ENCODE measurements at regions not wholly inside any gene's neighbourhood (a gene's known extent, or its start where the extent isn't known, plus 50 kb on each side); places are given as distances from the start of the nearest gene placed in this dataset.

DNA sequence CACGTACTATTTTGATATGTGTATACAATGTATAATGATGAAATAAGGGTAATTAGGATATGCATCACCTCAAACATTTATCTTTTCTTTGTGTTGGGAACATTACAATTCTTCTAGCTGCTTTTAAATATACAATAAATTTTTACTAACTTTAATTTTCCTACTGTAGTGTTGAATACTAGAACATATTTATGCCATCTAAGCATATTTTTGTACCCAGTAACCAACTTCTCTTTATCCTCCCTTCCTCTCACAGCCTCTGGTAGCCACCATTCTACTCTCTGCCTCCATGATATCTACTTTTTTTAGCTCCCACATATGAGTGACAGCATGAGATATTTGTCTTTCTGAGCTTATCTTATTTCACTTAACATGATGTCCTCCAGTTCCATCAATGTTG is 468.0 kb downstream of the COL11A1 start:
- no peak for DNase-seq
- ATAC-seq: no peak
- Mint-ChIP-seq H3K27ac (no peak overlapping the region), H3K4me1 (no peaks in the 10 kb centered on the region), H3K27me3 (no peaks in the 10 kb centered on the region), H3K36me3 (no peaks in the 10 kb centered on the region), H3K4me3 (no peak overlapping the region), H3K9me3 (peaks cover 0 to 15% (median 2%) of the 10 kb centered on the region in 9 donors)
- POLR2A ChIA-PET: no interaction called here

- DNase-seq (no peak), ATAC-seq (no peak)
- Mint-ChIP-seq H3K4me1 (no peaks in the 10 kb centered on the region), H3K9me3 (peaks cover 0 to 3% (median 0%) of the 10 kb centered on the region in 9 donors), H3K4me3 (no peak overlapping the region), H3K36me3 (no peaks in the 10 kb centered on the region), H3K27me3 (no peaks in the 10 kb centered on the region), H3K27ac (no peak overlapping the region)
- POLR2A ChIA-PET: no interaction called here
Measured at GRCh38 chr1:102631691-102632090, 476.6 kb downstream of the COL11A1 start.

DNA sequence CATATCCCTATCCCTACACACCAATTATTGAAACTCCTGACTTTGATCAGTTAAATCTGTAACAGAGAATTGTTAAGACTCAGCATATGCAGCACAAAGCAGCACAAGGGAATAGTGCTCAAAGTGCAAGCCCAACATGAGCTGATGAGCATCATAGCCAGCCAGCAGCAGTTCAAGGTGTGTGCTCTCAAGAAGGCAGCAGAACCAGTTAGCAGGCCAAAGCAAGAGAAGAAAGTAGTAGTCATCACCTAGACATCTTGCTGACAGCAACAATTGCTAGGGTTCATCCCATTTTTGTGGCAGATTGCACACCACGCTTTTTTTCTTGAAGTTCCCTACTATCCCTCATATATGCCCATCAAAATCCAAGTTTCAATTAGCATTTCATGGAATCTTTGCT is 478.3 kb downstream of the COL11A1 start:
- Mint-ChIP-seq H3K27me3 (no peaks in the 10 kb centered on the region), H3K4me1 (no peaks in the 10 kb centered on the region), H3K9me3 (peaks cover 0 to 11% (median 1%) of the 10 kb centered on the region in 9 donors), H3K36me3 (no peaks in the 10 kb centered on the region), H3K27ac (no peak overlapping the region), H3K4me3 (no peak overlapping the region)
- ATAC-seq: no peak
- POLR2A ChIA-PET: no interaction called here
- DNase-seq: no peak

- H3K4me3 Mint-ChIP-seq: no peak overlapping the region
- POLR2A ChIA-PET: no interaction called here
- no peak for ATAC-seq
Measured at GRCh38 chr1:102628109-102628613, 480.2 kb downstream of the COL11A1 start.

DNA sequence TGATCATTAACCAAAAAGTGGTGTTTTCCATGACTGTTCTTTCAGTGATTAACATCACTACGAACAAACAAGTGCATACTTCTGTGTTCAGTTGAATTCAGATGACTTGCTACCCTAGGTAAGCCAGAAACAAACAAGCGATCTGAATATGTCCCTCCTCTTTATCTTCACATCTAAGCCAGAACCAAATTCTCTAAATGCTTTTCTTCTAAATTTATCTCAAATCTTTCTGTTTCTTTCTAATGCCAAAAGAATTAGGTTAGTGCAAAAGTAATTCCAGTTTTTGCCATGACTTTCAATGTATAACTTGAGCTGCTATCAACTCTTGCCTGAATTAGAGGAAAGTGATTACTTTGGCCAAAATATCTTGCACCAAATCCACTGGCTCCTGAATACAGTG is 481.2 kb downstream of the COL11A1 start:
- POLR2A ChIA-PET: no interaction called here
- ATAC-seq (no peak), DNase-seq (no peak)
- Mint-ChIP-seq H3K27ac (no peak overlapping the region), H3K9me3 (peaks cover 0 to 12% (median 1%) of the 10 kb centered on the region in 9 donors), H3K36me3 (peaks cover 0 to 2% (median 0%) of the 10 kb centered on the region in 3 donors), H3K27me3 (no peaks in the 10 kb centered on the region), H3K4me3 (no peak overlapping the region), H3K4me1 (no peaks in the 10 kb centered on the region)

More at GRCh38 chr1:102628109-102628613, 480.2 kb downstream of the COL11A1 start:
- no peak overlapping the region for H3K27ac Mint-ChIP-seq
- no peaks in the 10 kb centered on the region for H3K27me3 Mint-ChIP-seq
- H3K36me3 Mint-ChIP-seq: no peaks in the 10 kb centered on the region
- peaks cover 0 to 12% (median 1%) of the 10 kb centered on the region in 9 donors for H3K9me3 Mint-ChIP-seq
- DNase-seq: no peak
- no peaks in the 10 kb centered on the region for H3K4me1 Mint-ChIP-seq

GRCh38 chr1:102615896-102616295 is 492.4 kb downstream of the COL11A1 start:
- H3K36me3 Mint-ChIP-seq: no peaks in the 10 kb centered on the region
- ATAC-seq: no peak

DNA sequence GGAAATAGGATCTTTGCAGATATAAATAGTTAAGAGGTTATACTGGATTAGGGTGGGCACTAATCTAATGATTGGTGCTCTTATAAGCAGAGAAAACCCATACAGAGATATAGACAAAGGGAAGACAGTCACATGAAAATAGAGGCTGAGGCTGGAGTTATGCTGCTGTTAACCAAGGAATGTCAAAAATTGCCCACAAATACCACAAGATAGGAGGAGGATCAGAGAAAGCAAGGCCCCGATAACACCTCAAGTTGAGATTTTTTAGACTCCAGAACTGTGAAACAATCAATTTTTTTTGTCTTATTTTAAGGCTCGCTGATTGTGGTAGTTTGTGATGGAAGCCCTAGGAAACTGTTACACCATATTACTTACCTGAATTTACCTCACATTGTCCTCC is 513.2 kb downstream of the COL11A1 start:
- POLR2A ChIA-PET: no interaction called here
- Mint-ChIP-seq H3K36me3 (no peaks in the 10 kb centered on the region), H3K27ac (no peak overlapping the region), H3K9me3 (peaks cover 0 to 12% (median 1%) of the 10 kb centered on the region in 9 donors), H3K4me3 (no peak overlapping the region), H3K4me1 (no peaks in the 10 kb centered on the region), H3K27me3 (no peaks in the 10 kb centered on the region)
- ATAC-seq (no peak), DNase-seq (no peak)

More at GRCh38 chr1:102615896-102616295, 492.4 kb downstream of the COL11A1 start:
- Mint-ChIP-seq H3K27ac (no peak overlapping the region), H3K9me3 (peaks cover 0 to 25% (median 6%) of the 10 kb centered on the region in 9 donors), H3K4me1 (no peaks in the 10 kb centered on the region), H3K27me3 (no peaks in the 10 kb centered on the region), H3K4me3 (no peak overlapping the region)
- no peak for DNase-seq
- POLR2A ChIA-PET: no interaction called here

GRCh38 chr1:102593276-102593675 is 515.0 kb downstream of the COL11A1 start:
- H3K9me3 Mint-ChIP-seq: peaks cover 0 to 12% (median 2%) of the 10 kb centered on the region in 9 donors
- DNase-seq (no peak), ATAC-seq (no peak)
- no peaks in the 10 kb centered on the region for H3K27me3 Mint-ChIP-seq
- no peak overlapping the region for H3K27ac Mint-ChIP-seq
- H3K4me3 Mint-ChIP-seq: no peak overlapping the region
- POLR2A ChIA-PET: no interaction called here
- H3K36me3 Mint-ChIP-seq: no peaks in the 10 kb centered on the region
- H3K4me1 Mint-ChIP-seq: no peaks in the 10 kb centered on the region

GRCh38 chr1:102588536-102588935 is 519.8 kb downstream of the COL11A1 start:
- H3K4me1 Mint-ChIP-seq: no peaks in the 10 kb centered on the region
- no peak for DNase-seq
- no peak overlapping the region for H3K27ac Mint-ChIP-seq
- H3K9me3 Mint-ChIP-seq: peaks cover 0 to 6% (median 0%) of the 10 kb centered on the region in 9 donors
- no peak for ATAC-seq
- no peaks in the 10 kb centered on the region for H3K27me3 Mint-ChIP-seq
- POLR2A ChIA-PET: no interaction called here
- no peak overlapping the region for H3K4me3 Mint-ChIP-seq
- H3K36me3 Mint-ChIP-seq: no peaks in the 10 kb centered on the region

GRCh38 chr1:102586022-102586421 is 522.3 kb downstream of the COL11A1 start:
- Mint-ChIP-seq H3K4me1 (no peaks in the 10 kb centered on the region), H3K36me3 (no peaks in the 10 kb centered on the region), H3K4me3 (no peak overlapping the region), H3K27ac (no peak overlapping the region), H3K9me3 (peaks cover 0 to 8% (median 3%) of the 10 kb centered on the region in 9 donors), H3K27me3 (no peaks in the 10 kb centered on the region)
- POLR2A ChIA-PET: no interaction called here
- ATAC-seq (no peak), DNase-seq (no peak)

DNA sequence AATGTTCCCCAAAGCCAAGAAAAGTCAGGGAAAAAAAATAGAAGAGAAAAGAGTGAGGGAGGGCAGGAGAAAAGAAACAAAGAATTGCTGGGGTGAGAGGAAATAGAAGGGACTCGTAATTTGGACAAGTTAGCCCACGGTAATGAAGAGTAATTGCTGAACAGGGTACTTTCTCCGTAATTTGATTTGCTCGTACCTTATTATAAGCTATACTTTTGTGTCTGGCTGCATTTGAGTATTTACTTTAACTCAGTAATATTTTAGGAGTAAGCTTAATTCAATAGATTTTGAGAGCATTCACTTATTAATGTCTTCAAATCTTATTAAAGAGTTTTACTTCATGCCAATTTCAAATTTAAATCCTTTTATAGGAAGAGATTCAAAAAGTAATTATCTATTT is 527.5 kb downstream of the COL11A1 start:
- Mint-ChIP-seq H3K36me3 (no peaks in the 10 kb centered on the region), H3K9me3 (peaks cover 0 to 9% (median 3%) of the 10 kb centered on the region in 9 donors), H3K4me1 (no peaks in the 10 kb centered on the region), H3K4me3 (no peak overlapping the region), H3K27me3 (no peaks in the 10 kb centered on the region), H3K27ac (no peak overlapping the region)
- ATAC-seq: no peak
- no peak for DNase-seq
- POLR2A ChIA-PET: no interaction called here

- H3K36me3 Mint-ChIP-seq: no peaks in the 10 kb centered on the region
- POLR2A ChIA-PET: no interaction called here
- no peak overlapping the region for H3K4me3 Mint-ChIP-seq
- no peaks in the 10 kb centered on the region for H3K4me1 Mint-ChIP-seq
- H3K27ac Mint-ChIP-seq: no peak overlapping the region
- H3K9me3 Mint-ChIP-seq: peaks cover 0 to 9% (median 1%) of the 10 kb centered on the region in 9 donors
- H3K27me3 Mint-ChIP-seq: no peaks in the 10 kb centered on the region
- ATAC-seq (no peak), DNase-seq (no peak)
Measured at GRCh38 chr1:102578804-102579203, 529.5 kb downstream of the COL11A1 start.

DNA sequence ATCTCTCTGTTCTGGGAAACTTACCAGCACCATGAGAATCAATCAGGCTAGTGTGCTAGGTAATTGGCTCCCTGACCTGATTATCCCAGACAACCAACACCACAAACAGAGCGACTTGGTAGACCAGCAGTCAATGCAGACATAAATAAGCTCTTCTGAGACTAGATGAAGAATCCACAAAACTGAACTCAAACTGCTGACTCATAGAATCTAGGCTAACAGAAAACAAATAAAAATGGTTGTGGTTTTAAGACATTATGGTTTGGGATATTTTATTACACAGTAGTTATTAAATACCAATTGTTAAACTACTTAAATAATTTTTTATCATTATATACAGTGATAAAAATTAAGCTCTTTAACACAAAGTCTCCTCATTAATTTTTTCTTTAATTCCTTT is 535.7 kb downstream of the COL11A1 start:
- POLR2A ChIA-PET: no interaction called here
- Mint-ChIP-seq H3K36me3 (no peaks in the 10 kb centered on the region), H3K9me3 (peaks cover 0 to 4% (median 0%) of the 10 kb centered on the region in 9 donors), H3K4me1 (no peaks in the 10 kb centered on the region), H3K27ac (no peak overlapping the region), H3K27me3 (no peaks in the 10 kb centered on the region), H3K4me3 (no peak overlapping the region)
- no peak for ATAC-seq
- no peak for DNase-seq

- no peaks in the 10 kb centered on the region for H3K4me1 Mint-ChIP-seq
Measured at GRCh38 chr1:102566182-102566581, 542.1 kb downstream of the COL11A1 start.

More at GRCh38 chr1:102566182-102566581, 542.1 kb downstream of the COL11A1 start:
- Mint-ChIP-seq H3K36me3 (no peaks in the 10 kb centered on the region), H3K27me3 (no peaks in the 10 kb centered on the region), H3K9me3 (peaks cover 0 to 6% (median 0%) of the 10 kb centered on the region in 9 donors), H3K4me3 (no peak overlapping the region), H3K27ac (no peak overlapping the region)
- no peak for DNase-seq
- POLR2A ChIA-PET: no interaction called here
- ATAC-seq: no peak

All from naive thymus-derived CD8-positive, alpha-beta T cell (primary cell).